B cell (primary cell): ENCODE measurements at regions not wholly inside any gene's neighbourhood (a gene's known extent, or its start where the extent isn't known, plus 50 kb on each side); places are given as distances from the start of the nearest gene placed in this dataset.

Source experiments
- EZH2 ChIP-seq: IDR thresholded peaks from 2 replicates; pipeline ENCODE4 v1.6.1; 2012; ENCODE audit warnings: borderline replicate concordance, low read depth, mild to moderate bottlenecking, moderate library complexity, low read length; ENCODE audit not compliant: insufficient read depth, poor library complexity, severe bottlenecking
- TF ChIP-seq, protein P1 (sequence below): fragments of 200-600 bp; IDR thresholded peaks from one replicate; pipeline ENCODE4 v1.8.0; 2022; ENCODE audit warnings: antibody characterized with exemption, mild to moderate bottlenecking

DNA sequence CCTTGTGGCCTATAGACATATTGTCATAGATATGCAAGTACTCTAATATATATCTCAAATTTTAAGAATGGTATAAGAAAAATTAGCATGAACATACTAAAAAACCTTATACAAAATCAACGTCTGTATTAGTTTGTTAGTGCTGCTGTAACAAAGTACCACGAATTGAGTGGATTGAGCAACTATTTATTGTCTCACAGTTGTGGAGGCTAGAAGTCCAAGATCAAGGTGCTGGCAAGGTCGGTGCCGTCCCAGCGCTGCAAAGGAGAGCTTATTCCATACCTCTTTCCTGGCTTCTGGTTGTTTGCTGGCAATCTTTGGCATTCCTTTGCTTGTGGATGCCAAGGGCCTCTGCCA, 317.6 kb upstream of the FERMT1 start:
- TF ChIP-seq, protein P1, sequence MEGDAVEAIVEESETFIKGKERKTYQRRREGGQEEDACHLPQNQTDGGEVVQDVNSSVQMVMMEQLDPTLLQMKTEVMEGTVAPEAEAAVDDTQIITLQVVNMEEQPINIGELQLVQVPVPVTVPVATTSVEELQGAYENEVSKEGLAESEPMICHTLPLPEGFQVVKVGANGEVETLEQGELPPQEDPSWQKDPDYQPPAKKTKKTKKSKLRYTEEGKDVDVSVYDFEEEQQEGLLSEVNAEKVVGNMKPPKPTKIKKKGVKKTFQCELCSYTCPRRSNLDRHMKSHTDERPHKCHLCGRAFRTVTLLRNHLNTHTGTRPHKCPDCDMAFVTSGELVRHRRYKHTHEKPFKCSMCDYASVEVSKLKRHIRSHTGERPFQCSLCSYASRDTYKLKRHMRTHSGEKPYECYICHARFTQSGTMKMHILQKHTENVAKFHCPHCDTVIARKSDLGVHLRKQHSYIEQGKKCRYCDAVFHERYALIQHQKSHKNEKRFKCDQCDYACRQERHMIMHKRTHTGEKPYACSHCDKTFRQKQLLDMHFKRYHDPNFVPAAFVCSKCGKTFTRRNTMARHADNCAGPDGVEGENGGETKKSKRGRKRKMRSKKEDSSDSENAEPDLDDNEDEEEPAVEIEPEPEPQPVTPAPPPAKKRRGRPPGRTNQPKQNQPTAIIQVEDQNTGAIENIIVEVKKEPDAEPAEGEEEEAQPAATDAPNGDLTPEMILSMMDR: no peak
- no peak for TF ChIP-seq EZH2
